ENCODE measurements at regions not wholly inside any gene's neighbourhood (a gene's known extent, or its start where the extent isn't known, plus 50 kb on each side); places are given as distances from the start of the nearest gene placed in this dataset.

GRCh38 chr2:101617796-101618195 lies 79.7 kb upstream of the MAP4K4 start:
- no peak for TF ChIP-seq POLR2A (IDR thresholded peaks at IDR 0.05)
- TF ChIP-seq, protein P1, sequence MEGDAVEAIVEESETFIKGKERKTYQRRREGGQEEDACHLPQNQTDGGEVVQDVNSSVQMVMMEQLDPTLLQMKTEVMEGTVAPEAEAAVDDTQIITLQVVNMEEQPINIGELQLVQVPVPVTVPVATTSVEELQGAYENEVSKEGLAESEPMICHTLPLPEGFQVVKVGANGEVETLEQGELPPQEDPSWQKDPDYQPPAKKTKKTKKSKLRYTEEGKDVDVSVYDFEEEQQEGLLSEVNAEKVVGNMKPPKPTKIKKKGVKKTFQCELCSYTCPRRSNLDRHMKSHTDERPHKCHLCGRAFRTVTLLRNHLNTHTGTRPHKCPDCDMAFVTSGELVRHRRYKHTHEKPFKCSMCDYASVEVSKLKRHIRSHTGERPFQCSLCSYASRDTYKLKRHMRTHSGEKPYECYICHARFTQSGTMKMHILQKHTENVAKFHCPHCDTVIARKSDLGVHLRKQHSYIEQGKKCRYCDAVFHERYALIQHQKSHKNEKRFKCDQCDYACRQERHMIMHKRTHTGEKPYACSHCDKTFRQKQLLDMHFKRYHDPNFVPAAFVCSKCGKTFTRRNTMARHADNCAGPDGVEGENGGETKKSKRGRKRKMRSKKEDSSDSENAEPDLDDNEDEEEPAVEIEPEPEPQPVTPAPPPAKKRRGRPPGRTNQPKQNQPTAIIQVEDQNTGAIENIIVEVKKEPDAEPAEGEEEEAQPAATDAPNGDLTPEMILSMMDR (IDR thresholded peaks at IDR 0.05), result no peak
